MM.1S (cell line): ENCODE measurements at regions not wholly inside any gene's neighbourhood (a gene's known extent, or its start where the extent isn't known, plus 50 kb on each side); places are given as distances from the start of the nearest gene placed in this dataset.

Experiments
- EZH2 ChIP-seq: fragments of 300-600 bp; sonication (generic); optimal IDR thresholded peaks from 2 replicates; pipeline ENCODE3; 2017; ENCODE audit warnings: low read depth, mild to moderate bottlenecking, antibody characterized with exemption, low read length, mixed read lengths
- EZH2phosphoT487 ChIP-seq: fragments of 300-600 bp; sonication (generic); IDR thresholded peaks from 2 replicates; pipeline ENCODE4 v1.6.1; 2018; ENCODE audit warnings: antibody characterized with exemption, low read length
- TF ChIP-seq, protein P1 (sequence below): fragments of 300-600 bp; sonication (generic); IDR thresholded peaks from 2 replicates; pipeline ENCODE4 v1.5.1; 2016; ENCODE audit warnings: antibody characterized with exemption, low read length, mixed read lengths

GRCh38 chr3:89983449-89983848 is 876.0 kb downstream of the EPHA3 start:
- TF ChIP-seq, protein P1, sequence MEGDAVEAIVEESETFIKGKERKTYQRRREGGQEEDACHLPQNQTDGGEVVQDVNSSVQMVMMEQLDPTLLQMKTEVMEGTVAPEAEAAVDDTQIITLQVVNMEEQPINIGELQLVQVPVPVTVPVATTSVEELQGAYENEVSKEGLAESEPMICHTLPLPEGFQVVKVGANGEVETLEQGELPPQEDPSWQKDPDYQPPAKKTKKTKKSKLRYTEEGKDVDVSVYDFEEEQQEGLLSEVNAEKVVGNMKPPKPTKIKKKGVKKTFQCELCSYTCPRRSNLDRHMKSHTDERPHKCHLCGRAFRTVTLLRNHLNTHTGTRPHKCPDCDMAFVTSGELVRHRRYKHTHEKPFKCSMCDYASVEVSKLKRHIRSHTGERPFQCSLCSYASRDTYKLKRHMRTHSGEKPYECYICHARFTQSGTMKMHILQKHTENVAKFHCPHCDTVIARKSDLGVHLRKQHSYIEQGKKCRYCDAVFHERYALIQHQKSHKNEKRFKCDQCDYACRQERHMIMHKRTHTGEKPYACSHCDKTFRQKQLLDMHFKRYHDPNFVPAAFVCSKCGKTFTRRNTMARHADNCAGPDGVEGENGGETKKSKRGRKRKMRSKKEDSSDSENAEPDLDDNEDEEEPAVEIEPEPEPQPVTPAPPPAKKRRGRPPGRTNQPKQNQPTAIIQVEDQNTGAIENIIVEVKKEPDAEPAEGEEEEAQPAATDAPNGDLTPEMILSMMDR: no peak
- TF ChIP-seq EZH2: no peak
- no peak for TF ChIP-seq EZH2phosphoT487
